Activated CD4-positive, alpha-beta T cell treated with anti-CD3 and anti-CD28 coated beads for 4 hours (primary cell): ENCODE measurements at regions not wholly inside any gene's neighbourhood (a gene's known extent, or its start where the extent isn't known, plus 50 kb on each side); places are given as distances from the start of the nearest gene placed in this dataset.
"Not testable (repeated sequence)": the region's sequence is repeated elsewhere in the genome, so short reads cannot be mapped to it uniquely, and the experiment has no call there.

Experiments used
- DNase-seq, 2 donors: peaks; one replicate each; pipeline ENCODE4 v3.0.0-alpha.2; 2020

- DNase-seq = no peak
These were observed 114.6 kb upstream of the FOXQ1 start for GRCh38 chr6:1197309-1197708.

GRCh38 chr6:1191141-1191630, 120.7 kb upstream of the FOXQ1 start:
- DNase-seq = no peak

GRCh38 chr6:1190366-1190765, 121.5 kb upstream of the FOXQ1 start:
- no peak for DNase-seq

- no peak for DNase-seq
These were observed 123.7 kb upstream of the FOXQ1 start for GRCh38 chr6:1188199-1188598.

GRCh38 chr6:1187293-1188131, 124.4 kb upstream of the FOXQ1 start:
- DNase-seq = no peak

GRCh38 chr6:1184318-1184717, 127.6 kb upstream of the FOXQ1 start:
- DNase-seq = no peak

GRCh38 chr6:1182722-1183521, 129.0 kb upstream of the FOXQ1 start:
- DNase-seq = no peak

- no peak for DNase-seq
These were observed 129.8 kb upstream of the FOXQ1 start for GRCh38 chr6:1181939-1182605.

GRCh38 chr6:1179571-1180459, 132.1 kb upstream of the FOXQ1 start:
- no peak for DNase-seq

GRCh38 chr6:1178590-1178989, 133.3 kb upstream of the FOXQ1 start:
- no peak for DNase-seq

- no peak for DNase-seq
These were observed 135.3 kb upstream of the FOXQ1 start for GRCh38 chr6:1176567-1176966.

GRCh38 chr6:1175877-1176276, 136.0 kb upstream of the FOXQ1 start:
- DNase-seq = no peak

GRCh38 chr6:1170794-1171193, 141.1 kb upstream of the FOXQ1 start:
- no peak for DNase-seq

GRCh38 chr6:1164600-1164999, 147.3 kb upstream of the FOXQ1 start:
- no peak for DNase-seq

GRCh38 chr6:1163501-1163900, 148.4 kb upstream of the FOXQ1 start:
- DNase-seq = no peak

GRCh38 chr6:1162367-1163275, 149.3 kb upstream of the FOXQ1 start:
- no peak for DNase-seq

- DNase-seq = not testable (repeated sequence)
These were observed 155.5 kb upstream of the FOXQ1 start for GRCh38 chr6:1156411-1156810.

- DNase-seq = no peak
These were observed 158.1 kb upstream of the FOXQ1 start for GRCh38 chr6:1153696-1154245.

- DNase-seq = no peak
These were observed 165.4 kb upstream of the FOXQ1 start for GRCh38 chr6:1146500-1146899.

- no peak for DNase-seq
These were observed 166.1 kb upstream of the FOXQ1 start for GRCh38 chr6:1145768-1146218.
